Hepatocyte (in vitro differentiated cells): ENCODE measurements at regions not wholly inside any gene's neighbourhood (a gene's known extent, or its start where the extent isn't known, plus 50 kb on each side); places are given as distances from the start of the nearest gene placed in this dataset.

Source experiments
- CTCF ChIP-seq: fragments of 200-600 bp; sonication (generic); IDR thresholded peaks from 2 replicates; pipeline ENCODE4 v1.5.1; 2016; ENCODE audit warnings: antibody characterized with exemption, mild to moderate bottlenecking; ENCODE audit not compliant: poor library complexity
- EZH2 ChIP-seq: fragments of 200-600 bp; sonication (generic); IDR thresholded peaks from 2 replicates; pipeline ENCODE4 v1.6.1; 2016; ENCODE audit warnings: antibody characterized with exemption, mild to moderate bottlenecking, borderline replicate concordance

- TF ChIP-seq CTCF (no peak), EZH2 (no peak)
Observed at GRCh38 chr5:17398431-17398830, 99.6 kb upstream of the TAF11L2 start.
